GM11168 (cell line): ENCODE measurements at regions not wholly inside any gene's neighbourhood (a gene's known extent, or its start where the extent isn't known, plus 50 kb on each side); places are given as distances from the start of the nearest gene placed in this dataset.
"Not testable (repeated sequence)": the region's sequence is repeated elsewhere in the genome, so short reads cannot be mapped to it uniquely, and the experiment has no call there.

Source experiments
- in situ Hi-C: fragments of 300-500 bp; cut with MboI; formaldehyde crosslinking; loops from one replicate; pipeline ENCODE4 v1.12.0; 2022; ENCODE audit warnings: low sequenced_read_pairs; ENCODE audit not compliant: unreplicated experiment

DNA sequence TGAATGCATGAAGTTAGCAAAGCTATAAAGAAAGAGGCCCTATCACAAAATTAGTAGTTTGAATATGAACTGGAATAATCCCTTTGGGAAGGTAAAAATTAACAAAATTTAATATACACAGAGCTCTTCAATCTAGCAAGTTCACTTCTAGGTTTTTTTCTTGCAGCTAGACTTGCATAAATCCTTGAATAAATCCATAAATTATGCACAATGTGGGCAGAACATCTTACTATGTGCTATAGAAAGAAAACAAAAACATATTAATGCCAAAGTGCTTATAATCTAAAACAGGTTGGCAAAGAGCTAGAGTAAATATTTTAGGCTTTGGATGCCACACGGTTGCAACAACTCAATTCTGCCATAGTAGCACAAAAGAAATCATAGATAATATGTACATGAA is 138.5 kb upstream of the FREM1 start:
- in situ Hi-C loops = no loop called here

- in situ Hi-C loops = no loop called here
Observed at GRCh38 chr9:15047028-15047551, 136.9 kb upstream of the FREM1 start.

- in situ Hi-C loops = no loop called here
Observed at GRCh38 chr9:15033316-15033715, 123.1 kb upstream of the FREM1 start.

DNA sequence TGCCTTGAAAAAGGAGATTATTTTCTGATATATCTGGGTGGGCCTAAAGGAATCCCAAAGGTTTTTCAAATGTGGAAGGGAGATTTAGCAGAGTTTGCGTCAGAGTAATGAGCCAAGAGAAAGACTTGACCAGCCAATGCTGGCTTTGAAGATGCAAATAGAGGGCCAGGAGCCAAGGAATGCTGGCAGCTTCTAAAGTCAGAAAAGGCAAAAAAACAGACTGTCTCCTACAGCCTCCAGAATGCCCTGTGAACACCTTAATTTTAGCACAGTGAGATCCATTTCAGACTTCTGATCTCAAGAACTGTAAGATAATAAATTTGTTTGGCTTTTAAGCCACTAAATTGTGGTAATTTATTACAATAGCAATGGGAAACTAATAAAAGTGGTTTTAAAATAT is 122.6 kb upstream of the FREM1 start:
- in situ Hi-C loops = no loop called here

- in situ Hi-C loops = no loop called here
Observed at GRCh38 chr9:15021146-15021545, 110.9 kb upstream of the FREM1 start.

- in situ Hi-C loops = no loop called here
Observed at GRCh38 chr9:15018096-15018637, 107.9 kb upstream of the FREM1 start.

- in situ Hi-C loops = no loop called here
Observed at GRCh38 chr9:15010581-15010980, 100.4 kb upstream of the FREM1 start.

DNA sequence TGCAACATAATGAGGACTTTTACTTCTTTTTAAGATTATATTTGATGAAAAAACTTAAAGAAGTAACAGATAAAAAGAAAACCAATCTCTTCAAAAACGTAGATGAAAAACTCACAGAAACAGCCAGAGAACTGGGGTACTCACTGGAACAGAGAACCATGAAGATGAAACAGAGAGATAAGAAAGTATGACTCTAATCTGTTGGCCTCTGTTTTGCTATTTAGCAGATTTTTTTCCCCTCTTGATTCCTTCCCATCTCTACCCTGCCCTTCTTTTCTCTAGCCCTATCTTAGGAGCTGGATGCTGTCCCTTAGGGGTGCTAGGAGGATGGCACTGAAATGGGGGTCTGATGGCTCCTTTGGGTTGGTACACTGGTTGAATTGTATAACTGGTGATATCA is 97.5 kb upstream of the FREM1 start:
- in situ Hi-C loops = no loop called here

- in situ Hi-C loops = no loop called here
Observed at GRCh38 chr9:14994738-14995137, 84.5 kb upstream of the FREM1 start.

GRCh38 chr9:14993901-14994554 is 83.8 kb upstream of the FREM1 start:
- in situ Hi-C loops = no loop called here

GRCh38 chr9:14993061-14993800 is 83.0 kb upstream of the FREM1 start:
- in situ Hi-C loops = no loop called here

DNA sequence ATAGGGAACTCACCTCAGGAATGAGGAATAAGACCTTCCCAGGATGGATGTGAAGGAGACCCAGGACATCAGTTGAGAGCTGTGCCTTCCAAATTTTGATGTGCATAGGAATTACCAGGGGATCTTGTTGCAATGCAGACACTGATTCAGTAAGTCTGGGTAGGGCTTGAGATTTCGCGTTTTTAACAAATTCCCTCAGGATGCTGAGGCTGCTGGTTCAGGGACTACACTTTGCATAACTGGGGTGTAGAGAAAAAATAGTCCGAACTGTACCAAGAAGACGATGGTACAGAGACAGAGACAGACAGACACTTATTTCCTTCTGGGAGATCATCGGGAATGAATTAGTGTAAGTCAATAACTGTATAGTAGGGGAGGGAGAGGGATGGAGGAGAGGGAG is 82.3 kb upstream of the FREM1 start:
- in situ Hi-C loops = no loop called here

DNA sequence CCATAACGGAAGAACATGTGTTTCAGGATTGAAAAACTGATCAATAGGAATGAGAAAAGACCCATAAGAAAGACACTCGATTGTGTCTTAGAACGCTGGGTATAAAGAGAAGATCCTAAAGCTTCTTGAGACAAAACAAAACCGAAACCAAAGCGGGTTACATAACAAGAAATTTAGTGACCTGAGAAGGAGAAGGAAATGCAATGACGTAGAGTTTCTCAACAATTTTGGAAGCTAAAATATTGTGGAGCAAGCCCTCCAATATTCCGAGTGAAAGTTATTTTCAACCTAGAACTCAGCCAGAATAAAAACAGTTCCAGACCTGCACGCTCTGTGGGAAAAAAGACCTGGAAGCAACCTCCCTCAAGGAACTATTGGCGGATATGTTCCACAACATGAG is 81.9 kb upstream of the FREM1 start:
- in situ Hi-C loops = no loop called here

GRCh38 chr9:14990647-14991046 is 80.4 kb upstream of the FREM1 start:
- in situ Hi-C loops = not testable (repeated sequence)

- in situ Hi-C loops = no loop called here
Observed at GRCh38 chr9:14989811-14990210, 79.6 kb upstream of the FREM1 start.

DNA sequence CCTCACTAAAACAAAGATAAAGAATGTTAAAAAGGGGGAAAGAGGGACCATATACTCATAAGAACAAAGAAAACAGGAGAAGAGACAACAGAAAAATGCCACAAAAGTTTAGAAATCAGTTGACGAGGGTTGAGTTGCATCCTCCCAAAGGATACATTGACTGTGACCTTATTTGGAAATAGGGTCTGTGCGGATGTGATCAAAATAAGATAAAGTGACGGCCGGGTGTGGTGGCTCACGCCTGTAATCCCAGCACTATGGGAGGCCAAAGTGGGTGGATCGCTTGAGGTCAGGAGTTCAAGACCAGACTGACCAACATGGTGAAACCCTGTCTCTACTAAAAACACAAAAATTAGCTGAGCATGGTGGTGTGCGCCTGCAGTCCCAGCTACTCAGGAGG is 79.1 kb upstream of the FREM1 start:
- in situ Hi-C loops = not testable (repeated sequence)

GRCh38 chr9:14987858-14988257 is 77.6 kb upstream of the FREM1 start:
- in situ Hi-C loops = no loop called here

DNA sequence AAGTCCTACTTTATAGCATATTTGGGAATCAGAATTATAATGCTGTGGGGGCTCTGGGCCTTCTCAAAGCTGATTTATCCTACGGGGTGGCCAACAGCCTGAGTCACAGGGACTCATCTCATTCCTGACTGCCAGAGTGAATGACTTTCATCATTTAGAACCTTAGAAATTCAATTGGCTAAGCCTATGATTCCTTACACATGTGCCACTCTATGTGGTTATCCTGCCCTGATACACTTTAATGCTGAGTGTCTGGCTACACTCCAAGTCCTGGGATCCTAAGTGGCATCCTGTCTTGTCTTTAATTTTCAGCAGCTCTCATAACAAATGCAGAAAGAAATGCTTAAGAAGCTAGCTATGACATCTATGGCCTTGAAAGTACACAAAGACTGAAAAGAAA is 75.2 kb upstream of the FREM1 start:
- in situ Hi-C loops = no loop called here

- in situ Hi-C loops = no loop called here
Observed at GRCh38 chr9:14983599-14983998, 73.4 kb upstream of the FREM1 start.

GRCh38 chr9:14981291-14981950 is 71.2 kb upstream of the FREM1 start:
- in situ Hi-C loops = no loop called here
